ENCODE measurements at regions not wholly inside any gene's neighbourhood (a gene's known extent, or its start where the extent isn't known, plus 50 kb on each side); places are given as distances from the start of the nearest gene placed in this dataset.

- no peak for DNase-seq (ENCODE audit: low read depth)
Measured at GRCh38 chrY:12576278-12576677, 124.8 kb upstream of the USP9Y start.

GRCh38 chrY:12593532-12594216 is 107.4 kb upstream of the USP9Y start:
- DNase-seq (ENCODE audit: low read depth), result no peak

- no peak for DNase-seq (ENCODE audit: low read depth)
Measured at GRCh38 chrY:12598783-12599182, 102.2 kb upstream of the USP9Y start.

- DNase-seq (ENCODE audit: low read depth), result no peak
Measured at GRCh38 chrY:12605426-12605825, 95.6 kb upstream of the USP9Y start.

- DNase-seq (ENCODE audit: low read depth), result no peak
Measured at GRCh38 chrY:12610861-12611260, 90.2 kb upstream of the USP9Y start.

GRCh38 chrY:12615733-12616446 is 85.1 kb upstream of the USP9Y start:
- DNase-seq (ENCODE audit: low read depth), result no peak

- no peak for DNase-seq (ENCODE audit: low read depth)
Measured at GRCh38 chrY:12621454-12622081, 79.5 kb upstream of the USP9Y start.

GRCh38 chrY:12623204-12623603 is 77.8 kb upstream of the USP9Y start:
- DNase-seq (ENCODE audit: low read depth), result no peak

- no peak for DNase-seq (ENCODE audit: low read depth)
Measured at GRCh38 chrY:12642986-12643385, 58.0 kb upstream of the USP9Y start.

- DNase-seq (ENCODE audit: low read depth), result no peak
Measured at GRCh38 chrY:12643693-12644348, 57.2 kb upstream of the USP9Y start.

GRCh38 chrY:12651095-12651494 is 49.9 kb upstream of the USP9Y start:
- DNase-seq (ENCODE audit: low read depth), result no peak

All from non-pigmented ciliary epithelial cell (primary cell).